ENCODE measurements at regions not wholly inside any gene's neighbourhood (a gene's known extent, or its start where the extent isn't known, plus 50 kb on each side); places are given as distances from the start of the nearest gene placed in this dataset.

GRCh38 chr16:22633799-22634198, 123.1 kb downstream of the NPIPB5 start:
- intact Hi-C loops (cut with DNase I): no loop called here
- Histone ChIP-seq H3K27ac (no peak overlapping the region), H3K27me3 (peaks cover 0 to 46% (median 0%) of the 10 kb centered on the region in 4 donors), H3K4me1 (no peaks in the 10 kb centered on the region), H3K9me3 (no peaks in the 10 kb centered on the region), H3K4me3 (no peak overlapping the region), H3K36me3 (no peaks in the 10 kb centered on the region)
- TF ChIP-seq POLR2A (IDR thresholded peaks at IDR 0.05): no peak
- TF ChIP-seq, protein P1, sequence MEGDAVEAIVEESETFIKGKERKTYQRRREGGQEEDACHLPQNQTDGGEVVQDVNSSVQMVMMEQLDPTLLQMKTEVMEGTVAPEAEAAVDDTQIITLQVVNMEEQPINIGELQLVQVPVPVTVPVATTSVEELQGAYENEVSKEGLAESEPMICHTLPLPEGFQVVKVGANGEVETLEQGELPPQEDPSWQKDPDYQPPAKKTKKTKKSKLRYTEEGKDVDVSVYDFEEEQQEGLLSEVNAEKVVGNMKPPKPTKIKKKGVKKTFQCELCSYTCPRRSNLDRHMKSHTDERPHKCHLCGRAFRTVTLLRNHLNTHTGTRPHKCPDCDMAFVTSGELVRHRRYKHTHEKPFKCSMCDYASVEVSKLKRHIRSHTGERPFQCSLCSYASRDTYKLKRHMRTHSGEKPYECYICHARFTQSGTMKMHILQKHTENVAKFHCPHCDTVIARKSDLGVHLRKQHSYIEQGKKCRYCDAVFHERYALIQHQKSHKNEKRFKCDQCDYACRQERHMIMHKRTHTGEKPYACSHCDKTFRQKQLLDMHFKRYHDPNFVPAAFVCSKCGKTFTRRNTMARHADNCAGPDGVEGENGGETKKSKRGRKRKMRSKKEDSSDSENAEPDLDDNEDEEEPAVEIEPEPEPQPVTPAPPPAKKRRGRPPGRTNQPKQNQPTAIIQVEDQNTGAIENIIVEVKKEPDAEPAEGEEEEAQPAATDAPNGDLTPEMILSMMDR (IDR thresholded peaks at IDR 0.05): no peak
- no peak for DNase-seq
- WGBS, 2 donors: 47 to 48% methylated on average over 3 of the region's 3 CpGs

GRCh38 chr16:22634954-22635353, 124.3 kb downstream of the NPIPB5 start:
- TF ChIP-seq, protein P1 (IDR thresholded peaks at IDR 0.05): no peak
- TF ChIP-seq POLR2A (IDR thresholded peaks at IDR 0.05): no peak
- Histone ChIP-seq H3K9me3 (no peaks in the 10 kb centered on the region), H3K36me3 (no peaks in the 10 kb centered on the region), H3K4me3 (no peak overlapping the region), H3K4me1 (no peaks in the 10 kb centered on the region), H3K27ac (no peak overlapping the region), H3K27me3 (peaks cover 0 to 47% (median 0%) of the 10 kb centered on the region in 4 donors)
- no peak for DNase-seq
- intact Hi-C loops (cut with DNase I): no loop called here

- WGBS, 2 donors: 5 to 15% methylated on average over 2 of the region's 2 CpGs
Measured at GRCh38 chr16:22635357-22635761, 124.7 kb downstream of the NPIPB5 start.

GRCh38 chr16:22635801-22636200, 125.1 kb downstream of the NPIPB5 start:
- DNase-seq: no peak
- Histone ChIP-seq H3K9me3 (no peaks in the 10 kb centered on the region), H3K27me3 (peaks cover 0 to 55% (median 0%) of the 10 kb centered on the region in 4 donors)

More at GRCh38 chr16:22635357-22635761, 124.7 kb downstream of the NPIPB5 start:
- H3K27ac ChIP-seq: no peak overlapping the region
- TF ChIP-seq POLR2A (IDR thresholded peaks at IDR 0.05): no peak
- TF ChIP-seq, protein P1 (IDR thresholded peaks at IDR 0.05): no peak
- H3K4me1 ChIP-seq: no peaks in the 10 kb centered on the region
- H3K9me3 ChIP-seq: no peaks in the 10 kb centered on the region
- no peak overlapping the region for H3K4me3 ChIP-seq
- peaks cover 0 to 52% (median 0%) of the 10 kb centered on the region in 4 donors for H3K27me3 ChIP-seq
- H3K36me3 ChIP-seq: no peaks in the 10 kb centered on the region
- no peak for DNase-seq
- intact Hi-C loops (cut with DNase I): no loop called here

DNA sequence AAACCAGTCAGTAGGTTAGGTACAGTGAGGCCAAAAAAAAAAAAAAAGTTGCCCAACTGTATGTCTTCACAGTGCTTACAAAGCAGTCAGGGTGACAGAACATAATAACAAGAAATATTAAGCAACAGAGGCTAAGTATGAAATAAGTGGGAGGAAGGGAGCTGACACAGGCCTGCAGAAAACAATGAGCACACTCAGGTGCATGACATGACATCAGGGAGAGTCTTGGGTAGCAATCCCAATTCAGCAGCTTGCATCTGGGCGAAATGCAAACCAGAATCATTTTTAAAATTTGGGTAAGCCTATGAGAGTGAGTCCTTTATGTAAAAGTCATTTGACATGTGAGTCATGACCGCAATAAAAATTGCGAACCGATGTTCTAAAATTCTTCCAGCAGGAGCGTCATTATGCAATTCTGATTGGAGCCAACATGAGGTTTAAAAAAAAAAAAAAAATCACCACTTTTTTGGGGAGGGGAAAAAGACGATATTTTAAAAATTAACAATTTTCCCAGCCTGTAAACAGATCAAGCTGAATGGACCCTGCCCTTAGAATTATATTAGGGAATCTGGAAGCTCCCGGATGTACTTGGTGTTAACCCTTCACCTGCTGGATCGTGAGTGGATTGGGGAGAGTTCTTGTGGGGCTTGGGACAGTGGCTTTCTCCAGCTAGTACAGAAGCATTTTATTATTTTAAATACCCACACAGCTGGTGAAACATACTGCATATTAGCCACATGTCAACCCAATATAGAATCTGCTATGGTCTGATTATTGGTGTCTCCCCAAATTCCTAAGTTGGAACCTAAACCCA, 127.9 kb downstream of the NPIPB5 start:
- WGBS, 2 donors: 64 to 68% methylated on average over 8 of the region's 8 CpGs
- H3K9me3 ChIP-seq: no peaks in the 10 kb centered on the region
- intact Hi-C loops (cut with DNase I): no loop called here

More at GRCh38 chr16:22635801-22636200, 125.1 kb downstream of the NPIPB5 start:
- Histone ChIP-seq H3K4me3 (no peak overlapping the region), H3K27ac (no peak overlapping the region), H3K36me3 (no peaks in the 10 kb centered on the region), H3K4me1 (no peaks in the 10 kb centered on the region)
- no peak for TF ChIP-seq POLR2A (IDR thresholded peaks at IDR 0.05)
- TF ChIP-seq, protein P1 (IDR thresholded peaks at IDR 0.05): no peak
- intact Hi-C loops (cut with DNase I): no loop called here
- WGBS, 2 donors: 34 to 46% methylated on average over 6 of the region's 6 CpGs

More for the DNA sequence above, 127.9 kb downstream of the NPIPB5 start:
- no peak for DNase-seq
- TF ChIP-seq, protein P1 (IDR thresholded peaks at IDR 0.05): no peak
- no peak for TF ChIP-seq POLR2A (IDR thresholded peaks at IDR 0.05)
- H3K36me3 ChIP-seq: no peaks in the 10 kb centered on the region
- H3K4me1 ChIP-seq: no peaks in the 10 kb centered on the region
- H3K27ac ChIP-seq: no peak overlapping the region
- H3K4me3 ChIP-seq: no peak overlapping the region
- H3K27me3 ChIP-seq: peaks cover 0 to 69% (median 0%) of the 10 kb centered on the region in 4 donors

Data from esophagus squamous epithelium (tissue), 5 donors.